Body of pancreas (tissue), 4 donors: ENCODE measurements at regions not wholly inside any gene's neighbourhood (a gene's known extent, or its start where the extent isn't known, plus 50 kb on each side); places are given as distances from the start of the nearest gene placed in this dataset.
"Not testable (repeated sequence)": the region's sequence is repeated elsewhere in the genome, so short reads cannot be mapped to it uniquely, and the experiment has no call there.

Experiments used
- ATAC-seq: fragments of 150-250 bp; one replicate; pipeline ENCODE4 v1.9.1; 2016
- DNase-seq, 4 donors: peaks; one replicate each; pipeline ENCODE4 v3.0.0-alpha.2; 2019
- H3K27ac ChIP-seq, 4 donors: fragments of 200-600 bp; sonication (generic); 1 replicate in 3 of 4; 2 replicates in 1 of 4; pipeline versions ENCODE4 v1.5.1 to v1.6.1; 2016 to 2019; ENCODE audit warnings: mild to moderate bottlenecking in 1 of 4, mixed read lengths in 1 of 4, moderate library complexity in 1 of 4
- H3K27me3 ChIP-seq, 2 donors: fragments of 200-600 bp; sonication (generic); one replicate each; pipeline ENCODE4 v1.6.0; 2016; ENCODE audit warnings: mild to moderate bottlenecking in 1 of 2
- H3K36me3 ChIP-seq, 2 donors: fragments of 200-600 bp; sonication (generic); replicated peaks in 1 of 2; 2 replicates each; pipeline ENCODE4 v1.5.1; 2016; ENCODE audit warnings: low read depth in 2 of 2; ENCODE audit not compliant: insufficient read depth in 1 of 2
- H3K4me1 ChIP-seq: fragments of 200-600 bp; sonication (generic); one replicate; pipeline ENCODE4 v1.6.0; 2016
- H3K4me3 ChIP-seq, 2 donors: fragments of 200-600 bp; sonication (generic); 1 replicate in 1 of 2; 2 replicates in 1 of 2; pipeline ENCODE4 v1.5.1; 2016 to 2019
- H3K9me3 ChIP-seq, 3 donors: fragments of 200-600 bp; sonication (generic); 1 replicate in 2 of 3; 2 replicates in 1 of 3; pipeline ENCODE4 v1.5.1; 2016
- CTCF ChIP-seq, 7 experiments: fragments of 450-650 bp in 4 of 7; fragments of 200-600 bp in 3 of 7; sonication (generic) in 3 of 7; IDR thresholded peaks; one replicate each; pipeline ENCODE4 v1.5.1; 2016 to 2019; ENCODE audit warnings: antibody characterized with exemption in 7 of 7
- POLR2A ChIP-seq, 3 donors: fragments of 450-650 bp; IDR thresholded peaks; one replicate each; pipeline ENCODE4 v1.6.1; 2016; ENCODE audit warnings: antibody characterized with exemption in 3 of 3, mild to moderate bottlenecking in 2 of 3
- WGBS, 2 donors: methylation state at CpG; one replicate each; pipeline ENCODE4 v1.1.5; 2017; 5-methylcytosine and 5-hydroxymethylcytosine counted together
- intact Hi-C: fragments of 100-400 bp; cut with DNase I; formaldehyde crosslinking; loops from one replicate; pipeline ENCODE4 v1.15.1; 2023

GRCh38 chr11:13782390-13783075 is 114.1 kb downstream of the FAR1 start:
- DNase-seq, result no peak
- 55 to 62% methylated on average over 8 of the region's 8 CpGs for WGBS, 2 donors
- Histone ChIP-seq H3K4me1 (no peaks in the 10 kb centered on the region), H3K9me3 (no peaks in the 10 kb centered on the region), H3K27me3 (no peaks in the 10 kb centered on the region), H3K36me3 (no peaks in the 10 kb centered on the region), H3K27ac (no peak overlapping the region), H3K4me3 (no peak overlapping the region)
- intact Hi-C loops, result no loop called here
- TF ChIP-seq CTCF (IDR thresholded peaks at IDR 0.05) (no peak), POLR2A (IDR thresholded peaks at IDR 0.05) (no peak)
- no peak for ATAC-seq

- Histone ChIP-seq H3K9me3 (no peaks in the 10 kb centered on the region), H3K27ac (no peak overlapping the region), H3K4me3 (no peak overlapping the region), H3K4me1 (no peaks in the 10 kb centered on the region), H3K36me3 (no peaks in the 10 kb centered on the region), H3K27me3 (no peaks in the 10 kb centered on the region)
- ATAC-seq (no peak), DNase-seq (no peak)
- 81 to 83% methylated on average over 3 of the region's 3 CpGs for WGBS, 2 donors
- intact Hi-C loops, result no loop called here
- TF ChIP-seq POLR2A (IDR thresholded peaks at IDR 0.05) (no peak), CTCF (IDR thresholded peaks at IDR 0.05) (no peak)
Observed at GRCh38 chr11:13784441-13784840, 116.0 kb downstream of the FAR1 start.

- H3K4me3 ChIP-seq, result no peak overlapping the region
- DNase-seq, result no peak
- H3K36me3 ChIP-seq, result no peaks in the 10 kb centered on the region
- H3K27ac ChIP-seq, result no peak overlapping the region
- intact Hi-C loops, result no loop called here
- H3K4me1 ChIP-seq, result no peaks in the 10 kb centered on the region
- no peaks in the 10 kb centered on the region for H3K27me3 ChIP-seq
- no peak for TF ChIP-seq POLR2A (IDR thresholded peaks at IDR 0.05)
- TF ChIP-seq CTCF (IDR thresholded peaks at IDR 0.05), result no peak
- ATAC-seq, result no peak
- 82 to 84% methylated on average over 5 of the region's 5 CpGs for WGBS, 2 donors
- H3K9me3 ChIP-seq, result no peaks in the 10 kb centered on the region
Observed at GRCh38 chr11:13784855-13785254, 116.4 kb downstream of the FAR1 start.

- Histone ChIP-seq H3K4me1 (no peaks in the 10 kb centered on the region), H3K4me3 (no peak overlapping the region), H3K9me3 (no peaks in the 10 kb centered on the region), H3K27ac (no peak overlapping the region), H3K27me3 (no peaks in the 10 kb centered on the region), H3K36me3 (no peaks in the 10 kb centered on the region)
- ATAC-seq (no peak), DNase-seq (no peak)
- intact Hi-C loops, result no loop called here
- TF ChIP-seq POLR2A (IDR thresholded peaks at IDR 0.05), result no peak
- TF ChIP-seq CTCF (IDR thresholded peaks at IDR 0.05), result no peak
- WGBS, 2 donors, result 0 to 24% methylated on average over 1 to 3 of the region's 3 CpGs
Observed at GRCh38 chr11:13786688-13787087, 118.2 kb downstream of the FAR1 start.

- H3K4me1 ChIP-seq, H3K9me3 ChIP-seq, H3K27me3 ChIP-seq, intact Hi-C loops, DNase-seq, H3K36me3 ChIP-seq, H3K4me3 ChIP-seq, ATAC-seq, H3K27ac ChIP-seq: not testable (repeated sequence)
- 65 to 84% methylated on average over 3 of the region's 3 CpGs for WGBS, 2 donors
Observed at GRCh38 chr11:13797616-13798015, 129.1 kb downstream of the FAR1 start.
